ENCODE measurements at regions not wholly inside any gene's neighbourhood (a gene's known extent, or its start where the extent isn't known, plus 50 kb on each side); places are given as distances from the start of the nearest gene placed in this dataset.

DNA sequence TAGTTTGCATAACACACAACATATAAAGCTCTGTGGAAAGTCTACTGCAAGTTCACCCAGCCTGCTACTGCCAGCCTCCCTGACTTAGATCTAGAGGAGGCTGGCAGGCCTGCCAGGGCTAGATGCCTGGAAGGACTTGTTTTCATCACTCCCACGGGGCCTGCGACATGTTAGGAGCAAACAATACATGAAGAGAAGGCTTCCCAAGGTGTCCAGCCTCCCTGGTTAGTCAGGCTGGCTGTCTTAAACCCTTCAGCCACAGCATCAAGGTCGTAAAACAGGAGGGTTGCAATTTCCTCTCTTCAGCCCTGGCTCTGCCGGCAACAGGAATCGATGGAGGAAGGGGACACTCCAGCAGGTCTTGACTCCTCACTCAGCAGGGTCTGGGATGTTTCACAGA lies 104.5 kb downstream of the NGF start:
- no peaks in the 10 kb centered on the region for H3K9me3 ChIP-seq
- no peak overlapping the region for H3K4me3 ChIP-seq
- WGBS, 2 donors: 54% methylated on average over 5 of the region's 5 CpGs
- DNase-seq (ENCODE audit: low spot score in 2 of 2): no peak
- H3K4me1 ChIP-seq: peaks cover 0 to 15% (median 0%) of the 10 kb centered on the region in 4 donors
- no peaks in the 10 kb centered on the region for H3K27me3 ChIP-seq
- H3K36me3 ChIP-seq: no peaks in the 10 kb centered on the region
- TF ChIP-seq EP300 (IDR thresholded peaks at IDR 0.05) (no peak), POLR2A (IDR thresholded peaks at IDR 0.05) (no peak)
- TF ChIP-seq, protein P1, sequence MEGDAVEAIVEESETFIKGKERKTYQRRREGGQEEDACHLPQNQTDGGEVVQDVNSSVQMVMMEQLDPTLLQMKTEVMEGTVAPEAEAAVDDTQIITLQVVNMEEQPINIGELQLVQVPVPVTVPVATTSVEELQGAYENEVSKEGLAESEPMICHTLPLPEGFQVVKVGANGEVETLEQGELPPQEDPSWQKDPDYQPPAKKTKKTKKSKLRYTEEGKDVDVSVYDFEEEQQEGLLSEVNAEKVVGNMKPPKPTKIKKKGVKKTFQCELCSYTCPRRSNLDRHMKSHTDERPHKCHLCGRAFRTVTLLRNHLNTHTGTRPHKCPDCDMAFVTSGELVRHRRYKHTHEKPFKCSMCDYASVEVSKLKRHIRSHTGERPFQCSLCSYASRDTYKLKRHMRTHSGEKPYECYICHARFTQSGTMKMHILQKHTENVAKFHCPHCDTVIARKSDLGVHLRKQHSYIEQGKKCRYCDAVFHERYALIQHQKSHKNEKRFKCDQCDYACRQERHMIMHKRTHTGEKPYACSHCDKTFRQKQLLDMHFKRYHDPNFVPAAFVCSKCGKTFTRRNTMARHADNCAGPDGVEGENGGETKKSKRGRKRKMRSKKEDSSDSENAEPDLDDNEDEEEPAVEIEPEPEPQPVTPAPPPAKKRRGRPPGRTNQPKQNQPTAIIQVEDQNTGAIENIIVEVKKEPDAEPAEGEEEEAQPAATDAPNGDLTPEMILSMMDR (IDR thresholded peaks at IDR 0.05): no peak
- H3K27ac ChIP-seq: no peak overlapping the region

DNA sequence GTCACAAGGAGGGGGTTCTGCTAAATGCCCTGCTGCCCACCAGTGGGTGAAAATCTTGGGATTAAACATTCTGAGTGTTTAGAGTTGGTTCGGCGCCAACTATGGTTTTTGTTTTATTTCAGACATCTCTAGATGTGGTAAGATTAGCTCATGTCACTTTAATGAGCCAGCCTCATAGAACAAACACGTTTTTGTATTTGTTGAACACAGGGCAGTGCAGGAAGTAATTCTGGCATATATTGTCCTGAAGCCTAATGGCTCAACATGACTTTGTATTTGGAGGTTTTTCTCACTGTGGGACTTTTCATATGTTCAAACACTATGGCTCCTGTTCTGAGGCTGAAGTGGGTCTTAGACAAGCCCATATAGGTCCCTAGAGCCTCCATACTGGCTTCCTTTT lies 107.8 kb downstream of the NGF start:
- no peaks in the 10 kb centered on the region for H3K9me3 ChIP-seq
- H3K4me3 ChIP-seq: no peak overlapping the region
- no peak for DNase-seq (ENCODE audit: low spot score in 2 of 2)
- H3K27ac ChIP-seq: peak overlapping the region in 2 of 4 donors; percentile 47 to 66
- TF ChIP-seq EP300 (IDR thresholded peaks at IDR 0.05) (no peak), POLR2A (IDR thresholded peaks at IDR 0.05) (no peak)
- TF ChIP-seq, protein P1 (IDR thresholded peaks at IDR 0.05): no peak
- H3K36me3 ChIP-seq: no peaks in the 10 kb centered on the region
- no peaks in the 10 kb centered on the region for H3K27me3 ChIP-seq
- H3K4me1 ChIP-seq: peaks cover 0 to 15% (median 0%) of the 10 kb centered on the region in 4 donors
- WGBS, 2 donors: 30 to 36% methylated on average over 3 of the region's 3 CpGs

DNA sequence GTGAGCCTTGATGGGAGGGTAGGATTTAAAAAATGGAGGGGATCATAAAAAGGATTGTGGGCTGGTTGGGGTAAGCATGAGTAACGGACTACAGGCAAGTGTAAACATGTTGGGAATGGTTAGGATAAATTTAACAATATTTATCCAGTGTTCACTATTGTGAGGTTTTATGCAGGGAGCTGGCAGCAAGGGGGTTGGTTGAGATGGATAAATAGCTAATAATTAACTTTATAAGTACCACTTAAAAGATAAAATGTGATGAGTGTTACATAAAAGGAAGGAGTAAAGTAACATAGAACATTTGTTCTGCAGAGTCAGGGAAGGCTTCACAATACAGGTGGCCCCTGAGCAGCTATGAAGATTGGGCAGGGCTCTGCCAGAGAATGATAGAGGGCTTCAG lies 109.0 kb downstream of the NGF start:
- Histone ChIP-seq H3K36me3 (no peaks in the 10 kb centered on the region), H3K4me1 (peaks cover 0 to 15% (median 0%) of the 10 kb centered on the region in 4 donors), H3K9me3 (no peaks in the 10 kb centered on the region), H3K4me3 (no peak overlapping the region), H3K27me3 (no peaks in the 10 kb centered on the region), H3K27ac (no peak overlapping the region)
- no peak for TF ChIP-seq EP300 (IDR thresholded peaks at IDR 0.05)
- DNase-seq (ENCODE audit: low spot score in 2 of 2): no peak
- WGBS, 2 donors: 92 to 100% methylated on average over 1 of the region's 1 CpG

DNA sequence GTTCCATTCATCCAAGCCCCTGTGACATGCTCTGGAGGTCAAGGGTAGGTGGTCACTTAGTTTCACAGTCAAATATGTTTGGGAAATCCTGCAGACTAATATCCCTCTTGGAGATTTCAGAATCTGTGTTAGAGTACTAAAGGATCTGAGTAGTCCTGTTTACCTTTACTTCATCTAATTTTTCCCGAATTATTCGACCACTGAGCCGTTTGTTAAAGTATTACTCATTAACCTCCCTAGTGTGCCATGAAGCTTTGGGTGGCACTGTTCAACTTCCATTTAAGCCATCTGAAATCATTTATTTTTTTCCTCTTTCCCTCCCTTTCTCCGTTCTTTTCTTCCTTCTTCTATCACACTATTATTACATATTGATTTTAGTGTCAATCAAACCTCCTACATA lies 109.9 kb downstream of the NGF start:
- no peaks in the 10 kb centered on the region for H3K27me3 ChIP-seq
- DNase-seq (ENCODE audit: low spot score in 2 of 2): no peak
- TF ChIP-seq POLR2A (IDR thresholded peaks at IDR 0.05): no peak
- TF ChIP-seq EP300 (IDR thresholded peaks at IDR 0.05): no peak
- TF ChIP-seq, protein P1 (IDR thresholded peaks at IDR 0.05): no peak
- peak overlapping the region in 2 of 4 donors; percentile 4 to 36 for H3K27ac ChIP-seq
- peaks cover 0 to 15% (median 0%) of the 10 kb centered on the region in 4 donors for H3K4me1 ChIP-seq
- WGBS, 2 donors: 92 to 95% methylated on average over 4 of the region's 4 CpGs
- no peaks in the 10 kb centered on the region for H3K36me3 ChIP-seq
- H3K4me3 ChIP-seq: no peak overlapping the region
- H3K9me3 ChIP-seq: no peaks in the 10 kb centered on the region

DNA sequence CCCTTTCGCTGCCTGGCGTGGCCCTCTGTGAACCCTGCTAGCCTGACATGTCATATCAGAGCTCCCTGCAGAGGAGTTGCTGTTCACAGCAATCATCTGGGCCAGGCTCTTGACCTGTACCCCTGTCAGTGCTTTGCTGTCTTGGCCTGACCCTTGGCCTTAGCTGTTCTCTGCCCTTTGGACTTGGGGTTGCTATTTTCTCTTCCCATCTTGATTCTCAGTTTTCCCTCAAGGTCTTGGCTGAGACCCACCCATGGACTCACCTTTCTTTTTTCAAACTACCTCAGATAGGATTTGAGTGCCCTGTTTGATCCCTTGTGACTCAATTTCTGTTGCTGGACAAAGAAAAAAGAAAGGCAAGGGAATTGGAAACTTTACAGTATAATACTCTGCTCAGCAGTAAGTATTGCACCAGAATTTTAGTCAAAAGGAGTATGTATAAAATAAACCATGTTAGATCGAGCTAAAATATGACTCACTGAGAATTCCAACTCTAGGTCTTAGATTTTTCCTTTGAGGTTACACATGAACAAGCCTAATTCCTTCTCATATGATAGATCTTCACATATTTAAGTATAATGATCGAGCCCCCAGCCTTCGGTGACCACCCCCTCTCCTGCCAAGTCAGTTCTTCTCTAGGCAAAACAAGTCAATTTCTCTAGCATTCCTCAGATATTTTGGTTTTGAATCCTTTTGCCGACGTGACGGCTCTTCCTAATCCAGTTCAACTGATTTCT lies 110.5 kb downstream of the NGF start:
- no peak for TF ChIP-seq POLR2A (IDR thresholded peaks at IDR 0.05)
- TF ChIP-seq, protein P1 (IDR thresholded peaks at IDR 0.05): no peak
- no peak for TF ChIP-seq EP300 (IDR thresholded peaks at IDR 0.05)
- Histone ChIP-seq H3K36me3 (no peaks in the 10 kb centered on the region), H3K27ac (peak overlapping the region in 2 of 4 donors; percentile 4 to 36), H3K4me1 (peaks cover 0 to 15% (median 0%) of the 10 kb centered on the region in 4 donors), H3K27me3 (no peaks in the 10 kb centered on the region), H3K4me3 (no peak overlapping the region), H3K9me3 (no peaks in the 10 kb centered on the region)
- DNase-seq (ENCODE audit: low spot score in 2 of 2): no peak
- WGBS, 2 donors: 71 to 83% methylated on average over 8 of the region's 8 CpGs
